Cardiac fibroblast (primary cell): ENCODE measurements at regions not wholly inside any gene's neighbourhood (a gene's known extent, or its start where the extent isn't known, plus 50 kb on each side); places are given as distances from the start of the nearest gene placed in this dataset.

Source experiments
- DNase-seq, 2 donors: peaks; one replicate each; pipeline versions ENCODE4 v3.0.0 to v3.0.0-alpha.2; 2010; ENCODE audit warnings: low read depth in 2 of 2
- H3K4me3 ChIP-seq, 2 donors: replicated peaks in 1 of 2; 1 replicate in 1 of 2; 2 replicates in 1 of 2; pipeline ENCODE4 v1.5.1; 2011; ENCODE audit warnings: low read depth in 2 of 2, low read length in 2 of 2, mild to moderate bottlenecking in 2 of 2, moderate library complexity in 1 of 2
- TF ChIP-seq, protein P1 (sequence below): IDR thresholded peaks from one replicate; pipeline ENCODE4 v1.5.1; 2011; ENCODE audit warnings: low read depth, mild to moderate bottlenecking, low read length, inconsistent platforms

DNA sequence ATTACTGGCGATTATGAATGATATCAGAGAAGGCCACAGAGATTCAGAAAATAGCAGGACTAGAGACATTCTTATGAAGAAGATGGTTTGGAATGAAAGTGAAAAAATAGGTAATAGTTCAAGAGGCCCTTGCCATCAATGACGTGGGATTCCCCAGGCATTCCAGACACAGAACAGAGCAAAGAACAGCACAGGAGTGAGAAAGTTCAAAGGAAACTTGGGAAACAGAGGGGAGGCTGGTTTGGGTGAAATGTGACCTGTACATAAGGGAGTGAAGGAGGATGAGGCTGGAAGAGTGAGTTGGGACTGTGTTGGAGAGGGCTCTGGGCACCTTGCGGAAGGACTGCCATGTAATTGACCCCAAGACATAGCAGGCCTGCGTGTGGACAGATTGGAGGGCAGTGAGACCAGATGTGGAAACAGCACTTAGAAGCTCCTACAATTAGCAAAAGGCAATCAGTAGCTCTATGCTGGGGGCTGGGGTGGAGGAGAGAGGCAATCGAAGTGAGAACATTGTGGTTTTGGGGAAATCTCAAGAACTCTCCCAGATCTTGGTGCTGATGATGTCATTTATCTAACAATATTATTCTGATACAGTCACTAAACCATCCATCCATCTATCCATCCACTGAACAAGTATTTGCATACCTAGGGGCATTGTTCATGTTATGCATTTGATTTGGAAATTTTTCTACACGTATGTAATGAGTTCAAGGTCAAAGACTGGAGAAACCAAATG lies 365.3 kb upstream of the ZFHX3 start:
- no peak for DNase-seq
- H3K4me3 ChIP-seq = no peak overlapping the region
- TF ChIP-seq, protein P1, sequence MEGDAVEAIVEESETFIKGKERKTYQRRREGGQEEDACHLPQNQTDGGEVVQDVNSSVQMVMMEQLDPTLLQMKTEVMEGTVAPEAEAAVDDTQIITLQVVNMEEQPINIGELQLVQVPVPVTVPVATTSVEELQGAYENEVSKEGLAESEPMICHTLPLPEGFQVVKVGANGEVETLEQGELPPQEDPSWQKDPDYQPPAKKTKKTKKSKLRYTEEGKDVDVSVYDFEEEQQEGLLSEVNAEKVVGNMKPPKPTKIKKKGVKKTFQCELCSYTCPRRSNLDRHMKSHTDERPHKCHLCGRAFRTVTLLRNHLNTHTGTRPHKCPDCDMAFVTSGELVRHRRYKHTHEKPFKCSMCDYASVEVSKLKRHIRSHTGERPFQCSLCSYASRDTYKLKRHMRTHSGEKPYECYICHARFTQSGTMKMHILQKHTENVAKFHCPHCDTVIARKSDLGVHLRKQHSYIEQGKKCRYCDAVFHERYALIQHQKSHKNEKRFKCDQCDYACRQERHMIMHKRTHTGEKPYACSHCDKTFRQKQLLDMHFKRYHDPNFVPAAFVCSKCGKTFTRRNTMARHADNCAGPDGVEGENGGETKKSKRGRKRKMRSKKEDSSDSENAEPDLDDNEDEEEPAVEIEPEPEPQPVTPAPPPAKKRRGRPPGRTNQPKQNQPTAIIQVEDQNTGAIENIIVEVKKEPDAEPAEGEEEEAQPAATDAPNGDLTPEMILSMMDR = no peak

DNA sequence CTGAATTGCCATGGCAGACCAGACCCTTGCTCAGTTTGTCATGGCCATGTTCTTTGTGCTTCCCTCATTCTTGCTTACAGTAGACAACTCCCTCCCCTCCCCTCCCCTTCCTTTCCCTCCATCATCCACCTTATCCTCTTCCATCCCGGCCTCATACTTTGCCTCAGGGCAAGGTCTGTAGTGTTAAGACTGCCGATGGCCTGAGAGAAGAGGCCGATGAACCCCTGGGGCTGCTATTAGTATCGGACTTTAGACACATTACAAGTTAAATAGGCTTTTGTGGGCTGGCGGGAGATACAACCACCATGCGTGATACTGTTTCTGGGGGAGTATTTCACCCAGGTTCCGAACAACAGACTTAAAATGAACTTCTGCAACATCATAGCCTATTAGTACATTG lies 364.5 kb upstream of the ZFHX3 start:
- H3K4me3 ChIP-seq = no peak overlapping the region
- TF ChIP-seq, protein P1 = no peak
- DNase-seq = no peak

DNA sequence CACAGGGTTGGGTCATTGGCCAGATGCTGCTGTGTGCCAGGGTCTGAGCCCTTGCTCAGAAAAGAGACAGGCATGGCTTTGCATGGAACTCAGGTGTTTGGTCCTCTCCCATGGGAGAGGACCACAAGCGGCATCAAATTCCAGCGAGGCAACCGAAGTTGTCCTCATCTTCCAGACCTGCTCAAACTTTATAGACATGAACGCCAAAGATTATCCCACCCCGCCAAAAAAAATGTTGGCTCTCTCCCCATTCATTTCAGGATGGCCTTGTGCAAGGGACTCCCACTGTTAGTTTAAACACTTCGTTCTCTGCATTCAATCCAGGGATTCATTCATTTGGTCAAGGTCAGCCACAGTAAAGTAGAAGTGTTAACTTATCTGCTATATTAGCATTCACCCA lies 360.8 kb upstream of the ZFHX3 start:
- DNase-seq = no peak
- TF ChIP-seq, protein P1 = no peak
- no peak overlapping the region for H3K4me3 ChIP-seq

DNA sequence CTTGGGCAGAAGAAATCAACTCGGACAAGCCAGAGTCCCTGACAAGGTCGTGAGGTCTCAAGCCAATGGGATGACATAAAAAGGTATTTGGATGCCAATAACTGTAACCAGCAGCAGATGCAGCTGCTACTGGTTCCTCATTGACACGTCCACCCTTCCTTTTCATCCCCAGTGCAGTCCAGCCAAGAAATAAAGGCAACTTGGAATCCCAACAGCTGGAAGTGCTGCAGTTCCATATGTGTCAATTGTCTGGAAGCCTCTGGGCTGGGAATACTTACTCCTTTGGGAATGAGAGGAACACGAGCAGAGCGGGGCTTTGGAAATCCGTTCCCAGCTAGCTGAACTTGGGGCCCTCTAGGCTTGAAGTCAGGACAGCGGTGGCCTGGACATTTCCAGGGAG lies 360.4 kb upstream of the ZFHX3 start:
- TF ChIP-seq, protein P1 = no peak
- DNase-seq = no peak
- H3K4me3 ChIP-seq = no peak overlapping the region

DNA sequence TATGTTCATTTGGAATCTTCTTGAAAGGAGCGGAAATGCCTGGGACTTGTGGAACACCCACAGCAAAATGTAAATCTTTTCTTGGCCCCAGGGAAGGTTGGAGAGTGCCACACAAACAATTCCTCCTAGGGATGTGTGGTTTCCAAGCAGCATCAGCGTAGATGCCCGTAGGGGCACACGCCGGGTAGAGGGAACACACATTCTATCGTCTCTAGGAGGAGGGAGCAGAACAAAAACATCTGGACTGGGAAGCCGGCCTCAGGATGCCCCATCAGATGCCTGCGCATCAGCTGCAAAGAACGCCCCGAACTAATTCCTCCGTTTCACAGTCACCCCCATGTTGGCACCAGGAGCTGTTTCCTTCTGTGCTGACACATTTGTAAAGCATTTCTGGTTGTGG lies 357.9 kb upstream of the ZFHX3 start:
- TF ChIP-seq, protein P1 = no peak
- no peak overlapping the region for H3K4me3 ChIP-seq
- no peak for DNase-seq

DNA sequence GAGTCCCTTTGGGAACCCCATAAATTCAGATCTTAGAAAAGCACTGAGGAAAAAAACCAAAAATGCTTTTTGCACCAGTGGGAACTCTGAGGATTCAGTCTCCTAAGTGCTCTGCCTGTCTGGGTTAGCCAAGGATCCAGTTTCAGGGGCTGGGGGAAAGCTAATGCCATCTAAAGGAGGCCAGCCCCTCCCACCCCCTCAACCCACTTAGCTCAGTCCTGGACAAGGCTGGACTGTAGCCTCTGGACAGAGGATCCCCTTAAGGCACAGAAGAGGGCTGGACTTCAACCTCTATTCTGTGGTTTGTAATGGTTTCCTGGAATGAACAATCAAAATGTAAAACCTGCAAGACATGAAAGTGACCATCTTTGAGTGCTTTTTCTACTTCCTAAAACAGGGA lies 356.1 kb upstream of the ZFHX3 start:
- no peak for DNase-seq
- TF ChIP-seq, protein P1 = no peak

DNA sequence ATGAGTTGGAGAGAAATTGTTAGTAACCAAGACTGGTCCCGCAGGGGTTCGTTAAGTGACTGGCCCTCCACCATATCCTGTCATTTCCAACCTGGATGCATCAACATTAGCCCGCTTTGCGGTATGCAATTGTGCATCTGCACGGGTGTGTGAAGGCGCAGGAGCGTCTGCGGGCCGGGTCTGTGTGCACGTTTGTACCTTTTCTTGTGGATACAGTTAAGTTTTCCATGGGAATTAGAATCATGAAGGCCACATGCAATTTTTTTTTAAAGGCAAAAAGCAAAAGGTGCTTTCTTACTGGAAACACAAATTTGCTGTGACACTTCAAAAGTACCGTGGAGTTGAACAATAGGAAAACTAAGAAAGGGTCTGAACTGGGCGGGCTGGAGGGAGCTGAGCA lies 355.4 kb upstream of the ZFHX3 start:
- TF ChIP-seq, protein P1 = no peak

More for the DNA sequence above, 356.1 kb upstream of the ZFHX3 start:
- H3K4me3 ChIP-seq = no peak overlapping the region

More for the DNA sequence above, 355.4 kb upstream of the ZFHX3 start:
- H3K4me3 ChIP-seq = no peak overlapping the region
- DNase-seq = no peak
